Osteocyte (in vitro differentiated cells): ENCODE measurements at regions not wholly inside any gene's neighbourhood (a gene's known extent, or its start where the extent isn't known, plus 50 kb on each side); places are given as distances from the start of the nearest gene placed in this dataset.

Source experiments
- DNase-seq: peaks from one replicate; pipeline ENCODE4 v3.0.0; 2021; ENCODE audit warnings: mixed read lengths; ENCODE audit not compliant: unreplicated experiment; ENCODE audit errors: extremely low spot score
- H3K27ac Mint-ChIP-seq: one replicate; pipeline ENCODE4 v1.8.0; 2021; ENCODE audit warnings: mild to moderate bottlenecking, mixed read lengths; ENCODE audit not compliant: unreplicated experiment
- H3K27me3 Mint-ChIP-seq: one replicate; pipeline ENCODE4 v1.8.0; 2021; ENCODE audit warnings: mixed read lengths; ENCODE audit not compliant: unreplicated experiment
- H3K36me3 Mint-ChIP-seq: one replicate; pipeline ENCODE4 v1.8.0; 2021; ENCODE audit warnings: mixed read lengths; ENCODE audit not compliant: unreplicated experiment
- H3K4me1 Mint-ChIP-seq: one replicate; pipeline ENCODE4 v1.8.0; 2021; ENCODE audit warnings: mixed read lengths; ENCODE audit not compliant: unreplicated experiment
- H3K4me3 Mint-ChIP-seq: one replicate; pipeline ENCODE4 v1.8.0; 2021; ENCODE audit warnings: mild to moderate bottlenecking, moderate library complexity, mixed read lengths; ENCODE audit not compliant: unreplicated experiment
- H3K9me3 Mint-ChIP-seq: one replicate; pipeline ENCODE4 v1.8.0; 2021; ENCODE audit warnings: mixed read lengths; ENCODE audit not compliant: unreplicated experiment
- CTCF ChIP-seq: fragments of 200-600 bp; sonication (generic); IDR thresholded peaks from 2 replicates; pipeline ENCODE4 v1.5.0; 2021; ENCODE audit warnings: antibody characterized with exemption, mild to moderate bottlenecking, moderate library complexity

- Mint-ChIP-seq H3K4me3 (no peak overlapping the region), H3K27me3 (no peaks in the 10 kb centered on the region), H3K4me1 (no peaks in the 10 kb centered on the region), H3K9me3 (no peaks in the 10 kb centered on the region), H3K36me3 (no peaks in the 10 kb centered on the region), H3K27ac (no peak overlapping the region)
- TF ChIP-seq CTCF, result no peak
- no peak for DNase-seq
Measured at GRCh38 chr5:5061836-5062235, 78.3 kb upstream of the ADAMTS16 start.

- H3K36me3 Mint-ChIP-seq, result no peaks in the 10 kb centered on the region
- H3K4me3 Mint-ChIP-seq, result no peak overlapping the region
- H3K4me1 Mint-ChIP-seq, result no peaks in the 10 kb centered on the region
- H3K9me3 Mint-ChIP-seq, result no peaks in the 10 kb centered on the region
- H3K27me3 Mint-ChIP-seq, result no peaks in the 10 kb centered on the region
- no peak overlapping the region for H3K27ac Mint-ChIP-seq
- DNase-seq, result no peak
- no peak for TF ChIP-seq CTCF
Measured at GRCh38 chr5:5062525-5063302, 77.4 kb upstream of the ADAMTS16 start.

GRCh38 chr5:5063533-5063953 lies 76.6 kb upstream of the ADAMTS16 start:
- no peaks in the 10 kb centered on the region for H3K36me3 Mint-ChIP-seq
- no peaks in the 10 kb centered on the region for H3K27me3 Mint-ChIP-seq
- no peak for DNase-seq
- no peaks in the 10 kb centered on the region for H3K4me1 Mint-ChIP-seq
- no peaks in the 10 kb centered on the region for H3K9me3 Mint-ChIP-seq
- no peak overlapping the region for H3K4me3 Mint-ChIP-seq
- H3K27ac Mint-ChIP-seq, result no peak overlapping the region
- TF ChIP-seq CTCF, result no peak

- H3K4me3 Mint-ChIP-seq, result no peak overlapping the region
- H3K27me3 Mint-ChIP-seq, result peaks cover 7% of the 10 kb centered on the region
- no peak for DNase-seq
- no peak overlapping the region for H3K27ac Mint-ChIP-seq
- no peak for TF ChIP-seq CTCF
- no peaks in the 10 kb centered on the region for H3K4me1 Mint-ChIP-seq
- no peaks in the 10 kb centered on the region for H3K36me3 Mint-ChIP-seq
- no peaks in the 10 kb centered on the region for H3K9me3 Mint-ChIP-seq
Measured at GRCh38 chr5:5065472-5065871, 74.7 kb upstream of the ADAMTS16 start.

GRCh38 chr5:5066276-5067186 lies 73.6 kb upstream of the ADAMTS16 start:
- Mint-ChIP-seq H3K9me3 (no peaks in the 10 kb centered on the region), H3K27me3 (peaks cover 7% of the 10 kb centered on the region), H3K36me3 (no peaks in the 10 kb centered on the region), H3K4me1 (no peaks in the 10 kb centered on the region), H3K4me3 (no peak overlapping the region), H3K27ac (no peak overlapping the region)
- TF ChIP-seq CTCF, result no peak
- DNase-seq, result no peak
